Lower lobe of right lung (tissue), 2 donors: ENCODE measurements at regions not wholly inside any gene's neighbourhood (a gene's known extent, or its start where the extent isn't known, plus 50 kb on each side); places are given as distances from the start of the nearest gene placed in this dataset.
"Not testable (repeated sequence)": the region's sequence is repeated elsewhere in the genome, so short reads cannot be mapped to it uniquely, and the experiment has no call there.

Experiments
- ATAC-seq, 2 donors: fragments of 200-7000 bp; cut with Tn5 transposase; one replicate each; pipeline ENCODE4 v1.9.1; 2020 to 2022; ENCODE audit warnings: mild to moderate bottlenecking in 2 of 2, moderate library complexity in 2 of 2
- DNase-seq: peaks from one replicate; pipeline ENCODE4 v3.0.0-alpha.2; 2020
- H3K27ac ChIP-seq: fragments of 200-600 bp; one replicate; pipeline ENCODE4 v1.8.0; 2022
- H3K27me3 ChIP-seq: fragments of 200-600 bp; one replicate; pipeline ENCODE4 v1.8.0; 2022; ENCODE audit warnings: low read depth
- H3K36me3 ChIP-seq: fragments of 200-600 bp; one replicate; pipeline ENCODE4 v1.8.0; 2022; ENCODE audit warnings: mild to moderate bottlenecking
- H3K4me1 ChIP-seq: fragments of 200-600 bp; one replicate; pipeline ENCODE4 v1.8.0; 2022
- H3K4me3 ChIP-seq: fragments of 200-600 bp; one replicate; pipeline ENCODE4 v1.8.0; 2022; ENCODE audit warnings: mild to moderate bottlenecking
- H3K9me3 ChIP-seq: fragments of 200-600 bp; one replicate; pipeline ENCODE4 v1.8.0; 2022
- CTCF ChIP-seq: fragments of 200-600 bp; IDR thresholded peaks from one replicate; pipeline ENCODE4 v1.8.0; 2022; ENCODE audit warnings: antibody characterized with exemption, mild to moderate bottlenecking
- intact Hi-C: fragments of 100-400 bp; cut with DNase I; formaldehyde crosslinking; loops from one replicate; pipeline ENCODE4 v1.11.0; 2022
- donor health status: DM: no; HTN: yes; CAD: no; lungs with severe emphysema.

- TF ChIP-seq CTCF: no peak
- intact Hi-C loops: no loop called here
- Histone ChIP-seq H3K4me1 (no peaks in the 10 kb centered on the region), H3K27ac (no peak overlapping the region), H3K27me3 (no peaks in the 10 kb centered on the region), H3K4me3 (no peak overlapping the region), H3K9me3 (no peaks in the 10 kb centered on the region), H3K36me3 (no peaks in the 10 kb centered on the region)
- ATAC-seq (no peak), DNase-seq (no peak)
These were observed 663.4 kb upstream of the PRMT6 start for GRCh38 chr1:106393046-106393445.

- no peaks in the 10 kb centered on the region for H3K9me3 ChIP-seq
These were observed 660.5 kb upstream of the PRMT6 start for GRCh38 chr1:106396020-106396419.

GRCh38 chr1:106398391-106398790 is 658.1 kb upstream of the PRMT6 start:
- TF ChIP-seq CTCF: no peak
- intact Hi-C loops: no loop called here
- H3K9me3 ChIP-seq: no peaks in the 10 kb centered on the region
- no peak overlapping the region for H3K4me3 ChIP-seq
- H3K27ac ChIP-seq: no peak overlapping the region
- DNase-seq: no peak
- no peaks in the 10 kb centered on the region for H3K36me3 ChIP-seq
- no peaks in the 10 kb centered on the region for H3K27me3 ChIP-seq
- no peak for ATAC-seq
- no peaks in the 10 kb centered on the region for H3K4me1 ChIP-seq

More at GRCh38 chr1:106396020-106396419, 660.5 kb upstream of the PRMT6 start:
- Histone ChIP-seq H3K27ac (no peak overlapping the region), H3K36me3 (no peaks in the 10 kb centered on the region), H3K4me3 (no peak overlapping the region), H3K4me1 (no peaks in the 10 kb centered on the region), H3K27me3 (no peaks in the 10 kb centered on the region)
- no peak for TF ChIP-seq CTCF
- intact Hi-C loops: no loop called here
- ATAC-seq (no peak), DNase-seq (no peak)

- DNase-seq (no peak), ATAC-seq (no peak)
- Histone ChIP-seq H3K9me3 (no peaks in the 10 kb centered on the region), H3K4me1 (no peaks in the 10 kb centered on the region), H3K36me3 (no peaks in the 10 kb centered on the region), H3K4me3 (no peak overlapping the region), H3K27me3 (no peaks in the 10 kb centered on the region), H3K27ac (no peak overlapping the region)
- no peak for TF ChIP-seq CTCF
- intact Hi-C loops: no loop called here
These were observed 650.4 kb upstream of the PRMT6 start for GRCh38 chr1:106406114-106406513.

GRCh38 chr1:106412321-106412720 is 644.2 kb upstream of the PRMT6 start:
- H3K4me3 ChIP-seq, ATAC-seq, H3K27me3 ChIP-seq, H3K4me1 ChIP-seq, H3K9me3 ChIP-seq, H3K36me3 ChIP-seq, H3K27ac ChIP-seq, DNase-seq, intact Hi-C loops: not testable (repeated sequence)

GRCh38 chr1:106435269-106435668 is 621.2 kb upstream of the PRMT6 start:
- ATAC-seq: no peak
- Histone ChIP-seq H3K27ac (no peak overlapping the region), H3K27me3 (no peaks in the 10 kb centered on the region), H3K36me3 (no peaks in the 10 kb centered on the region), H3K9me3 (no peaks in the 10 kb centered on the region), H3K4me3 (no peak overlapping the region), H3K4me1 (no peaks in the 10 kb centered on the region)
- TF ChIP-seq CTCF: no peak
- no peak for DNase-seq
- intact Hi-C loops: no loop called here
